ENCODE measurements at regions not wholly inside any gene's neighbourhood (a gene's known extent, or its start where the extent isn't known, plus 50 kb on each side); places are given as distances from the start of the nearest gene placed in this dataset.

- H3K27me3 ChIP-seq (replicated peaks in 1 of 2; ENCODE audit: control insufficient read depth in 2 of 2, extremely low read depth in 1 of 2, insufficient read depth in 2 of 2, low read length in 1 of 2) = no peaks in the 10 kb centered on the region
- DNase-seq (no peak), ATAC-seq (replicated peaks in 1 of 4) (no peak)
- H3K4me1 ChIP-seq (ENCODE audit: control insufficient read depth in 1 of 2, extremely low read depth in 1 of 2, insufficient read depth in 2 of 2, low read length in 2 of 2) = no peaks in the 10 kb centered on the region
- CTCF ChIA-PET = no interaction called here
- H3K36me3 ChIP-seq (ENCODE audit: control insufficient read depth in 2 of 2, extremely low read depth in 1 of 2, insufficient read depth in 1 of 2, low read length in 1 of 2) = no peaks in the 10 kb centered on the region
- Mint-ChIP-seq H3K36me3 (no peaks in the 10 kb centered on the region), H3K4me1 (no peaks in the 10 kb centered on the region), H3K27ac (no peak overlapping the region), H3K27me3 (peaks cover 4 to 6% of the 10 kb centered on the region in 2 donors), H3K4me3 (no peak overlapping the region), H3K9me3 (no peaks in the 10 kb centered on the region)
- WGBS (ENCODE audit: insufficient coverage) = 90% methylated on average over 2 of the region's 9 CpGs
- no peak overlapping the region for H3K4me3 ChIP-seq (ENCODE audit: control insufficient read depth in 1 of 2, extremely low read depth in 1 of 2, low read length in 1 of 2)
- H3K27ac ChIP-seq (ENCODE audit: low read length) = no peak overlapping the region
- H3K9me3 ChIP-seq = no peaks in the 10 kb centered on the region
- POLR2A ChIA-PET = no interaction called here
These were observed 166.9 kb upstream of the KL start for GRCh38 chr13:32849369-32849768.

DNA sequence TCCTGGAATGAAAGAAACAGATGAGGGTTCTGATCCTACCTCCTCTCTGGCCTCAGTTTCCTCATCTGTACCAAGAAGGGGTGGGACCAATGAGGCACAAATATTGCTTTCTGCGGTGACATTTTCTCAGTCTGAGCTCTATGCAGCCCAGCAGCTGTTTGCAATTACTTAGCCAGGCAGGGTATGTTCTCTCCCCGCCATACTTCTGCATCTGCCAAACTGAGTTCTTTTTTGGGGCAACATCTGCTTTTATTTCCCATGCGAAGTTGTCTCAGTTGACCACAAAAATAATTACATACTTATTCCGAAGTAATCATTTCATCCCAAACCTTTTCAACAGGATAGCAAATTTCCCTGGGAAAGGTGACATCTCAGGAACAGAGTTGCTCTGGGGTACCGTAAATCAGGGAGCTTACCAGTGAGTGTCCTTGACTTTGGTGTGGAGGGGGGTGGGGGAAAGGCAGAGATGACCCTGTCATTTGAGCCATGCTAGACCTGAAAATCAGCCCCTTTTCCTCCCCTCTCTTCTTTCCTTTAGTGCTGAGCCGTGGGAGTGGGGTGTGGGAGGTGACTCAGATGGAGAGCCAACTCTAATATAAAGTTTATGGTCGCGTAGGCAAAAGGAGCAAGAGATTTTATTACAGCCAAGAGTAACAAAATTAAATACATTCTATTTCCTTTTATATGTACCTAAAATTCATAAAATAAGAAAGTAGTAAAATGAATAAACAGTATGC lies 165.7 kb upstream of the KL start:
- DNase-seq (no peak), ATAC-seq (replicated peaks in 1 of 4) (no peak)
- ChIA-PET CTCF (no interaction called here), POLR2A (no interaction called here)
- Histone ChIP-seq H3K27ac (ENCODE audit: low read length) (no peak overlapping the region), H3K9me3 (no peaks in the 10 kb centered on the region), H3K36me3 (ENCODE audit: control insufficient read depth in 2 of 2, extremely low read depth in 1 of 2, insufficient read depth in 1 of 2, low read length in 1 of 2) (no peaks in the 10 kb centered on the region), H3K4me3 (ENCODE audit: control insufficient read depth in 1 of 2, extremely low read depth in 1 of 2, low read length in 1 of 2) (no peak overlapping the region), H3K27me3 (replicated peaks in 1 of 2; ENCODE audit: control insufficient read depth in 2 of 2, extremely low read depth in 1 of 2, insufficient read depth in 2 of 2, low read length in 1 of 2) (no peaks in the 10 kb centered on the region), H3K4me1 (ENCODE audit: control insufficient read depth in 1 of 2, extremely low read depth in 1 of 2, insufficient read depth in 2 of 2, low read length in 2 of 2) (no peaks in the 10 kb centered on the region)
- Mint-ChIP-seq H3K9me3 (no peaks in the 10 kb centered on the region), H3K36me3 (no peaks in the 10 kb centered on the region), H3K27me3 (peaks cover 3 to 4% of the 10 kb centered on the region in 2 donors), H3K27ac (no peak overlapping the region), H3K4me1 (no peaks in the 10 kb centered on the region), H3K4me3 (no peak overlapping the region)
- 94% methylated on average over 3 of the region's 8 CpGs for WGBS (ENCODE audit: insufficient coverage)

- H3K4me1 ChIP-seq (ENCODE audit: control insufficient read depth in 1 of 2, extremely low read depth in 1 of 2, insufficient read depth in 2 of 2, low read length in 2 of 2) = no peaks in the 10 kb centered on the region
- H3K36me3 Mint-ChIP-seq = no peaks in the 10 kb centered on the region
- CTCF ChIA-PET = no interaction called here
- H3K4me3 ChIP-seq (ENCODE audit: control insufficient read depth in 1 of 2, extremely low read depth in 1 of 2, low read length in 1 of 2) = no peak overlapping the region
- H3K27ac Mint-ChIP-seq = no peak overlapping the region
- H3K36me3 ChIP-seq (ENCODE audit: control insufficient read depth in 2 of 2, extremely low read depth in 1 of 2, insufficient read depth in 1 of 2, low read length in 1 of 2) = no peaks in the 10 kb centered on the region
- H3K9me3 ChIP-seq = no peaks in the 10 kb centered on the region
- DNase-seq (no peak), ATAC-seq (replicated peaks in 1 of 4) (no peak)
- H3K27me3 Mint-ChIP-seq = peaks cover 3 to 4% of the 10 kb centered on the region in 2 donors
- H3K27me3 ChIP-seq (replicated peaks in 1 of 2; ENCODE audit: control insufficient read depth in 2 of 2, extremely low read depth in 1 of 2, insufficient read depth in 2 of 2, low read length in 1 of 2) = no peaks in the 10 kb centered on the region
- POLR2A ChIA-PET = interaction anchor here in 1 of 2 donors (0.7 kb wide), 1 partner anchor 34 kb away, joined by 3 read pairs; no protein-coding TSS in a partner anchor
- WGBS (ENCODE audit: insufficient coverage) = 88% methylated on average over 2 of the region's 8 CpGs
- no peak overlapping the region for H3K4me3 Mint-ChIP-seq
- no peaks in the 10 kb centered on the region for H3K4me1 Mint-ChIP-seq
- H3K9me3 Mint-ChIP-seq = no peaks in the 10 kb centered on the region
- H3K27ac ChIP-seq (ENCODE audit: low read length) = no peak overlapping the region
These were observed 164.8 kb upstream of the KL start for GRCh38 chr13:32851083-32852069.

DNA sequence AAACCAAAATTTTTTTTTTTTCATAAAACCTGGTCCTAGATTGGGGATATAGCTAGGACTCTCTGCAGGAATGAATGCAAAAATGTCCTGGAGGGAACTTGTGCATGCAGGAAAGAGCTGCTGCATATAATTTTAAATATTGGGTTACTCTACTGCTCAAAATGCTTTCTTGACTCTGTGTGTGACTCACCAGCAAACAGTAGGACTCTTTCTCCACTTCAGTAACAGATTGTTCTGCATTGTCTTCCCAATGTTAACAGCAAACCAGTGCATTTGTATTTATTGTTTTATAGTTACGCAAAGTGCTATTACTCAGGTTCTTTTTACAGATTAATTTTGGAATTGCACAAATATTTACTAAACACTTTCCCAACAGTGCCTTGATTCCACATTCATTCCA lies 163.7 kb upstream of the KL start:
- no peaks in the 10 kb centered on the region for H3K36me3 ChIP-seq (ENCODE audit: control insufficient read depth in 2 of 2, extremely low read depth in 1 of 2, insufficient read depth in 1 of 2, low read length in 1 of 2)
- no peak for ATAC-seq (replicated peaks in 1 of 4)
- no peak overlapping the region for H3K4me3 ChIP-seq (ENCODE audit: control insufficient read depth in 1 of 2, extremely low read depth in 1 of 2, low read length in 1 of 2)
- no peaks in the 10 kb centered on the region for H3K27me3 ChIP-seq (replicated peaks in 1 of 2; ENCODE audit: control insufficient read depth in 2 of 2, extremely low read depth in 1 of 2, insufficient read depth in 2 of 2, low read length in 1 of 2)
- H3K4me1 ChIP-seq (ENCODE audit: control insufficient read depth in 1 of 2, extremely low read depth in 1 of 2, insufficient read depth in 2 of 2, low read length in 2 of 2) = no peaks in the 10 kb centered on the region
- Mint-ChIP-seq H3K36me3 (no peaks in the 10 kb centered on the region), H3K27me3 (peaks cover 0 to 1% of the 10 kb centered on the region in 2 donors), H3K4me3 (no peak overlapping the region), H3K27ac (no peak overlapping the region), H3K4me1 (no peaks in the 10 kb centered on the region), H3K9me3 (no peaks in the 10 kb centered on the region)
- H3K9me3 ChIP-seq = no peaks in the 10 kb centered on the region
- no peak overlapping the region for H3K27ac ChIP-seq (ENCODE audit: low read length)
- DNase-seq = no peak
- ChIA-PET CTCF (no interaction called here), POLR2A (interaction anchor here in 1 of 2 donors (0.7 kb wide), 1 partner anchor 33 kb away, joined by 3 read pairs; no protein-coding TSS in a partner anchor)
- no CpG with 5 or more reads among the region's 1 CpG for WGBS (ENCODE audit: insufficient coverage)

DNA sequence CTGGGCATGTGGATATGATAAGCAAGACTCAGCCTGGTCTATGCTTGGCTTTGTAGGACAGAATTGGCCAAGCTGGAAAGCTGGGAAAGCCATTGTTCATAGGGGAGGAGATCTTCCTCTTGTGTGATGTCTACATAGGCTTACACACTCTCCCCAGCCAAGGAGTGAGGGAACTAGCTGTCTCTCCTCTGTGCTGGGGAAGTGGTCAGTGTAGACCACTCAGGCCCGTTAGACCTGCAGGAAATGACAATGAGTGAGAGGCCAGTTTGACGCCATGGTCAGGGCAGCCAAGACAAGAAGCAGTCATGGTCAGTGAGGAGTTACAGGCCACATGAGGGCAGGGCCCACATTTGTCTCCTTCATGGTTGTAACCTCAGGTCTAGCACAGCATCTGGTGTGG lies 159.1 kb upstream of the KL start:
- H3K4me3 ChIP-seq (ENCODE audit: control insufficient read depth in 1 of 2, extremely low read depth in 1 of 2, low read length in 1 of 2) = no peak overlapping the region
- no peaks in the 10 kb centered on the region for H3K27me3 ChIP-seq (replicated peaks in 1 of 2; ENCODE audit: control insufficient read depth in 2 of 2, extremely low read depth in 1 of 2, insufficient read depth in 2 of 2, low read length in 1 of 2)
- CTCF ChIA-PET = no interaction called here
- H3K4me3 Mint-ChIP-seq = no peak overlapping the region
- no peaks in the 10 kb centered on the region for H3K36me3 ChIP-seq (ENCODE audit: control insufficient read depth in 2 of 2, extremely low read depth in 1 of 2, insufficient read depth in 1 of 2, low read length in 1 of 2)
- ATAC-seq (replicated peaks in 1 of 4) (no peak), DNase-seq (no peak)
- H3K27me3 Mint-ChIP-seq = no peaks in the 10 kb centered on the region
- no peaks in the 10 kb centered on the region for H3K4me1 ChIP-seq (ENCODE audit: control insufficient read depth in 1 of 2, extremely low read depth in 1 of 2, insufficient read depth in 2 of 2, low read length in 2 of 2)
- H3K9me3 Mint-ChIP-seq = no peaks in the 10 kb centered on the region
- POLR2A ChIA-PET = no interaction called here
- no peaks in the 10 kb centered on the region for H3K9me3 ChIP-seq
- WGBS (ENCODE audit: insufficient coverage) = 65% methylated on average over 2 of the region's 2 CpGs
- H3K27ac ChIP-seq (ENCODE audit: low read length) = no peak overlapping the region
- no peak overlapping the region for H3K27ac Mint-ChIP-seq
- no peaks in the 10 kb centered on the region for H3K4me1 Mint-ChIP-seq
- H3K36me3 Mint-ChIP-seq = no peaks in the 10 kb centered on the region

- Mint-ChIP-seq H3K27ac (no peak overlapping the region), H3K4me1 (no peaks in the 10 kb centered on the region), H3K4me3 (no peak overlapping the region), H3K36me3 (no peaks in the 10 kb centered on the region), H3K9me3 (no peaks in the 10 kb centered on the region), H3K27me3 (no peaks in the 10 kb centered on the region)
- POLR2A ChIA-PET = no interaction called here
- no peak overlapping the region for H3K27ac ChIP-seq (ENCODE audit: low read length)
- no peak overlapping the region for H3K4me3 ChIP-seq (ENCODE audit: control insufficient read depth in 1 of 2, extremely low read depth in 1 of 2, low read length in 1 of 2)
- no peaks in the 10 kb centered on the region for H3K4me1 ChIP-seq (ENCODE audit: control insufficient read depth in 1 of 2, extremely low read depth in 1 of 2, insufficient read depth in 2 of 2, low read length in 2 of 2)
- CTCF ChIA-PET = no interaction called here
- no peaks in the 10 kb centered on the region for H3K27me3 ChIP-seq (replicated peaks in 1 of 2; ENCODE audit: control insufficient read depth in 2 of 2, extremely low read depth in 1 of 2, insufficient read depth in 2 of 2, low read length in 1 of 2)
- ATAC-seq (replicated peaks in 1 of 4) (no peak), DNase-seq (no peak)
- WGBS (ENCODE audit: insufficient coverage) = 100% methylated on average over 2 of the region's 6 CpGs
- H3K36me3 ChIP-seq (ENCODE audit: control insufficient read depth in 2 of 2, extremely low read depth in 1 of 2, insufficient read depth in 1 of 2, low read length in 1 of 2) = no peaks in the 10 kb centered on the region
- no peaks in the 10 kb centered on the region for H3K9me3 ChIP-seq
These were observed 158.5 kb upstream of the KL start for GRCh38 chr13:32857689-32858088.

Measured in T-cell (primary cell).